AG04450 (cell line): ENCODE measurements at regions not wholly inside any gene's neighbourhood (a gene's known extent, or its start where the extent isn't known, plus 50 kb on each side); places are given as distances from the start of the nearest gene placed in this dataset.
"Not testable (repeated sequence)": the region's sequence is repeated elsewhere in the genome, so short reads cannot be mapped to it uniquely, and the experiment has no call there.

Source experiments
- CTCF ChIA-PET: fragments of 300-600, 350-600 bp; formaldehyde crosslinking; extraction: SDS; loops from one replicate; lab custom pipeline; 2022; ENCODE audit warnings: antibody characterized with exemption, inconsistent platforms; lab: Charles Lee
- POLR2A ChIA-PET: fragments of 350-600 bp; formaldehyde crosslinking; extraction: SDS; loops from one replicate; lab custom pipeline; 2021; ENCODE audit warnings: antibody characterized with exemption, inconsistent platforms; lab: Yijun Ruan, JAX
- DNase-seq: peaks from one replicate; pipeline ENCODE4 v3.0.0-alpha.2; 2011; ENCODE audit warnings: low read depth, low spot score
- H3K27ac ChIP-seq: one replicate; pipeline ENCODE4 v1.5.1; 2012; ENCODE audit warnings: low read depth, low read length, control low read depth
- H3K27me3 ChIP-seq: one replicate; pipeline ENCODE4 v1.6.0; 2012; ENCODE audit warnings: low read length; ENCODE audit not compliant: control insufficient read depth, insufficient read depth
- H3K4me3 ChIP-seq: 2 replicates; pipeline ENCODE4 v1.5.1; 2011; ENCODE audit warnings: mild to moderate bottlenecking, low read depth, low read length, control low read depth
- H3K9me3 ChIP-seq: 2 replicates; pipeline ENCODE4 v1.5.1; 2012; ENCODE audit warnings: low read length; ENCODE audit not compliant: control insufficient read depth, insufficient read depth
- TF ChIP-seq, protein P1 (sequence below): IDR thresholded peaks from 2 replicates; pipeline ENCODE4 v1.5.1; 2011; ENCODE audit warnings: low read depth, low read length, control low read depth, inconsistent platforms

DNA sequence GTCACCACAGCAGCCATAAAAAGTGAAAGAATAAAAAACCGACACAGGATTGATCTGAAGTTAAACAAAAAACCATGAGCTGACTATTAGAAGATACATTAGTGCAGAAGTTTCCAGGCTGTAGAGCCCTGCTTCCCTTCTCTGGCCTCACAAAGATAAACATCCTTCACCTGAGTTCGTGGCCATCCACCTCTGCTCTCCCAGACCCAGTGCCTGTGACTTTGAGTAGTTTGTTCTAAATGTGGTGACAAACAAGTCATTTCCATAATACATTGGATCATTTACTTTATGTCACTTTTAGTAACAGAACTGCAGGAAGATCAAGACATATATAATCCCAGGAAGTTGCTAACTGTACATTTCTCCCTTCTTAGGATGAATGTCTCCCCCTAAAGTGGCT is 241.9 kb upstream of the MAP2 start:
- Histone ChIP-seq H3K27me3 (no peaks in the 10 kb centered on the region), H3K9me3 (peaks cover 14% of the 10 kb centered on the region), H3K4me3 (no peak overlapping the region), H3K27ac (no peak overlapping the region)
- CTCF ChIA-PET: interaction anchor here (0.6 kb wide), 1 partner anchor 158 kb away, joined by 3 read pairs; no protein-coding TSS in a partner anchor
- no peak for DNase-seq
- TF ChIP-seq, protein P1, sequence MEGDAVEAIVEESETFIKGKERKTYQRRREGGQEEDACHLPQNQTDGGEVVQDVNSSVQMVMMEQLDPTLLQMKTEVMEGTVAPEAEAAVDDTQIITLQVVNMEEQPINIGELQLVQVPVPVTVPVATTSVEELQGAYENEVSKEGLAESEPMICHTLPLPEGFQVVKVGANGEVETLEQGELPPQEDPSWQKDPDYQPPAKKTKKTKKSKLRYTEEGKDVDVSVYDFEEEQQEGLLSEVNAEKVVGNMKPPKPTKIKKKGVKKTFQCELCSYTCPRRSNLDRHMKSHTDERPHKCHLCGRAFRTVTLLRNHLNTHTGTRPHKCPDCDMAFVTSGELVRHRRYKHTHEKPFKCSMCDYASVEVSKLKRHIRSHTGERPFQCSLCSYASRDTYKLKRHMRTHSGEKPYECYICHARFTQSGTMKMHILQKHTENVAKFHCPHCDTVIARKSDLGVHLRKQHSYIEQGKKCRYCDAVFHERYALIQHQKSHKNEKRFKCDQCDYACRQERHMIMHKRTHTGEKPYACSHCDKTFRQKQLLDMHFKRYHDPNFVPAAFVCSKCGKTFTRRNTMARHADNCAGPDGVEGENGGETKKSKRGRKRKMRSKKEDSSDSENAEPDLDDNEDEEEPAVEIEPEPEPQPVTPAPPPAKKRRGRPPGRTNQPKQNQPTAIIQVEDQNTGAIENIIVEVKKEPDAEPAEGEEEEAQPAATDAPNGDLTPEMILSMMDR: no peak
- POLR2A ChIA-PET: no interaction called here

DNA sequence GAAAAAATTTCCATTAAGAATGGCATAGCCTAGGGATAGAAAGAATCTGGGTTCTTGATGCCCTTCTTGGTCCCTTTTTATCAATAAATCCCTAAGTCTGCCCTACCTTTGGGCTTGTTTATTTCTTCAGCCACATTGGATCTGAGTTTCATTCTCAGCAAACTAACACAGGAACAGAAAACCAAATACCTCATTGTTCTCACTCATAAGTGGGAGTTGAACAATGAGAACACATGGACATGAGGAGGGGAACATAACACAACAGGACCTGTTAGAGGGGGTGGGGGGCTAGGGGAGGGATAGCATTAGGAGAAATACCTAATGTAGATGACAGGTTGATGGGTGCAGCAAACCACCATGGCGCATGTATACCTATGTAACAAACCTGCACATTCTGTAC is 237.0 kb upstream of the MAP2 start:
- DNase-seq, H3K27me3 ChIP-seq, H3K4me3 ChIP-seq, H3K27ac ChIP-seq, CTCF ChIA-PET, H3K9me3 ChIP-seq, POLR2A ChIA-PET: not testable (repeated sequence)

DNA sequence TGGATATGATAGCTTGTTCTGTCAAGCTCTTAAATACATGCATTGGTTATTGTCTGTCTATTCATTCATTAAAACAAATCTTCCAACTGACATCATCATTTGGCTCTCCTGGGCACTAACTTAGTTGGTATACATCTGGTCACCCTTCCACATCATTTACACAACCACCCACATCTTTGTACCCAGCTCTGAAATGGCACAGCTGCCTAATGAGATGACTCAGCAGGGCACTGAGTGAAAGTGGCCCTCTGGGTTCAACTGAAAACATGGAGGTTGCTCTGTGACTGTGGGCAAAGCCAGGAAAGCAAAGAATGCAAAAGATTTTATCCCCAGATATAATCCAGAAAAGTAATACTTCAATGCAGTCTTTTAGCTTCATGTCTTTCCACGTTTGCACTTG is 234.0 kb upstream of the MAP2 start:
- no peak overlapping the region for H3K4me3 ChIP-seq
- no peak overlapping the region for H3K27ac ChIP-seq
- H3K27me3 ChIP-seq: no peaks in the 10 kb centered on the region
- ChIA-PET CTCF (no interaction called here), POLR2A (no interaction called here)
- peaks cover 2% of the 10 kb centered on the region for H3K9me3 ChIP-seq
- TF ChIP-seq, protein P1: no peak
- DNase-seq: no peak

DNA sequence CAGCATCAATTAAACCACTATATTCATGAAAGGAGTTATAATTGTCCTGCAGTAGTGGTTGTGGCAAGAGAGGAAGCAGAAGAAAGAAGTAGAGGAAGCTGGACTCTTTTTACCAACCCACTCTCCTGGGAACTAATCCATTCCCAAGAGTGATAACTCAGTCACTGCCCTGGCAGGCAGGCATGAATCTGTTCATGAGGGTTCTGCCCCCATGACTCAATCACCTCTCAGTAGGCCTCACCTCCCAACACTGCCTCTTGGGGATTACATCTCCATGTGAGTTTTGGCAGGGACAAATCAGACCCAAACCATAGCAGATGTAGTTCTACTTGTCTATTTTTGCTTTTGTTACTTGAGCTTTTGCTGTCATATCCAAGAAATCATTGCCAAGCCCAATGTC is 232.7 kb upstream of the MAP2 start:
- Histone ChIP-seq H3K9me3 (peaks cover 2% of the 10 kb centered on the region; the same call in 1 of the 2 replicates), H3K27me3 (no peaks in the 10 kb centered on the region), H3K4me3 (no peak overlapping the region), H3K27ac (no peak overlapping the region)
- POLR2A ChIA-PET: no interaction called here
- CTCF ChIA-PET: no interaction called here
- no peak for DNase-seq
- TF ChIP-seq, protein P1: no peak

DNA sequence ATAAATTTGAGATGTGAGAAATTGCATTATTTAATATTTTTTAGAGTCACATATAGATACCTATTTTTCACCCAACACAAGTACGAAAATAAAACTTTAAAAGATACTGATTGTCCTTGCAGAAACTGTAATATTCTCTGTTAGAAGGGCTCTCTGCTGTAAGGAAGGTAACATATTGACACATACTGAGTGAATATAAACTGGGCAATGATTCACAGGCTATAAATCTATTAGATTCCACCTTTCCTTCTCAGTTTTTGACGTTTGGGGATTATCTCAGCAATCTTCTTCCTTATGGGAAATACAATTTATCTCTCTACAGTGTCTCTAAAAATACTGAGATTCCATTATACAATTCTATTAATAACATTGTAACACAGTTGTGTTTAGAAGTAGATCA is 229.1 kb upstream of the MAP2 start:
- ChIA-PET CTCF (no interaction called here), POLR2A (no interaction called here)
- Histone ChIP-seq H3K27me3 (no peaks in the 10 kb centered on the region), H3K9me3 (peaks cover 2% of the 10 kb centered on the region; the same call in 1 of the 2 replicates), H3K4me3 (no peak overlapping the region), H3K27ac (no peak overlapping the region)
- TF ChIP-seq, protein P1: no peak
- DNase-seq: no peak

DNA sequence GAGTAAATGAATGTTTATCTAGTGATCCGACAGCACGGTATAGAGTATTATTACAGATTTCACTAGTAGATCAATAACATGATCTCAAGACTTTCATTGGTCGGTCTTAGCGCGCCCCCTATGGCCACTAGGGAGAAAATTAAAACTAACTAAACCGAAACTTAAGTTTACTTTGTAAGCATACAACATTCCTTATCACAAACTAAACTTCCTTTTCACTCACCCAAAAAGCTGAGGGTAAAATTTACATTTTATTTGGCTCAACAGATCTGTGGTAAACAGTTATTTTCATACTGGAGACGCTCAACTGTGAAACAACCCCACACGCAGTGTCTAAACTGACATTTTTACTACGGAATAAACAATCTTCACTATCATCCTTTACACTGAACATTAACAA is 215.6 kb upstream of the MAP2 start:
- ChIA-PET POLR2A (no interaction called here), CTCF (no interaction called here)
- no peak overlapping the region for H3K4me3 ChIP-seq
- no peak for DNase-seq
- H3K27ac ChIP-seq: no peak overlapping the region
- peaks cover 14% of the 10 kb centered on the region for H3K9me3 ChIP-seq
- TF ChIP-seq, protein P1: no peak
- no peaks in the 10 kb centered on the region for H3K27me3 ChIP-seq
